TTC549 (cell line): ENCODE measurements at regions not wholly inside any gene's neighbourhood (a gene's known extent, or its start where the extent isn't known, plus 50 kb on each side); places are given as distances from the start of the nearest gene placed in this dataset.

ENCODE experiments used
- FAIRE-seq: peaks from 2 replicates; lab custom pipeline; 2012; peaks lifted over from hg19 to GRCh38; lab: Jason Lieb, UNC

DNA sequence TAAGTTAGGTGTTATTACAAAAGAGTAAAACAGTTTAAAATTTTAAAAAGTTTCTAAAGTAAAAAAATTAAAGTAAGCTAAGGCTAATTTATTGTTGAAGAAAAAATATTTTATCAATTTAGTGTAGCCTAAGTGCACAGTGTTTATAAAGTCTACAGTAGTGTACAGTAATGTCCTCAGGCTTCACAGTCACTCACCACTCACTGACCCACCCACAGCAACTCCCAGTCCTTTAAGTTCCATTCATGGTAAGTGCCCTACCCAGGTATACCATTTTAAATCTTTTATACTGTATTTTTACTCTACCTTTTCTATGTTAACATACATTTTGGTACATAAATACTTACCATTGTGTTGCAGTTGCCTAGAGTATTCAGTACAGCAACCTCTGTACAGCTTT, 120.3 kb upstream of the DKK2 start:
- FAIRE-seq = peak; percentile 32

DNA sequence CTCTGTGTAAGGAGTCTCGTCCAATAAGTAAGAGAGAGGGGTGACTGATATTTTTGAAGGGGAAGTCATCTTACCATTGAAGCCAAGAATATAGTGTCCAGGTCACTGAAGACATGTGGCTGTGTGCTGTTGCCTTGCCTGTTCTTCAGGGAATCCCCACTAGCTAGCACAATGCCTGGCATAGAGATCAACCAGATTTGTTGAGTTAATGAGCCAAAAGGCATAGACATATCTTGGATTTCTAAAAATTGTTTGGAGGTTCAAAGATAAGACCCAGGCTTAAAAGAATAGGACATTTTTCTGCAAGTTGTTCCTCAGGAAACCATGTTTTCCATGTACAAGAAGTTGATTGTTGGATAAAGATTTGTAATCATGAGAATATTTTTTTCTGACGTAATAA, 119.3 kb upstream of the DKK2 start:
- no peak for FAIRE-seq

DNA sequence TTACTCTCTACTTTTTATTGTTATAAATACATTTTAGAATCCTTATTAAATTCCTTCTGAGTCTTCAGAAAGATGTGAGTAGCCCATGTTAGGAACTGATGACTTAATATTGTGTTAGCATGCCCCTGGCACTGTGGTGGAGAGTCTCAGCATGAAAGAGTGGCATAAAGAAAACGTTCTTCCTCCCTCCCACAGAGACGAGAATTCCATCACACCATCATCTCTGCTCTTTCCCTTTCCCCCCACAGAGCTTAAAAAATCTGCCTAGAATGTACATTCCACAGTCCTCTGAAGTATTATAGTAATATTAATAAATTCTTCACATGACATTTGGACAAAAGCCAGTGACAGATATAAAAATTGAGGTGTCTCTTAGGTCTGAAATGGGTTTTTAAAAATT, 117.8 kb upstream of the DKK2 start:
- FAIRE-seq = no peak

DNA sequence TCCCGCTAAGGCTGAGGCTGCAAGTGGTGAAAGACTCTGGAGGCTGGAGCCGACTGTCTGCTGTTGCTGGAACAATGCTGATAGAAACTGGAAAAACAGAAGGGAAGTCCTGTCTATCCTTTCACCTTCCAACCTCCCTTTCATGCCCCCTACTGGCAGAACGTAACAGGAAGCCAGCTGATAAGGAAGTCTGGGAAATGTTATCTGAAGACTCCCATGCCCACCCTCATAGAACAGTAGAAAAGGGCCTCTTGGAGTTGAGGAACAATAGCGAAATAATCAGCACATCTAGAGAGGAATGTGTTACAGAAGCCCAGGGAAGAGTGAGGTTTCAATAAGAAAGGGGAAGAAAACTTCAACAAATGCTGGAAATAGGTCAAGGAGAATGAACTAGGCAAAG, 117.1 kb upstream of the DKK2 start:
- FAIRE-seq = no peak

DNA sequence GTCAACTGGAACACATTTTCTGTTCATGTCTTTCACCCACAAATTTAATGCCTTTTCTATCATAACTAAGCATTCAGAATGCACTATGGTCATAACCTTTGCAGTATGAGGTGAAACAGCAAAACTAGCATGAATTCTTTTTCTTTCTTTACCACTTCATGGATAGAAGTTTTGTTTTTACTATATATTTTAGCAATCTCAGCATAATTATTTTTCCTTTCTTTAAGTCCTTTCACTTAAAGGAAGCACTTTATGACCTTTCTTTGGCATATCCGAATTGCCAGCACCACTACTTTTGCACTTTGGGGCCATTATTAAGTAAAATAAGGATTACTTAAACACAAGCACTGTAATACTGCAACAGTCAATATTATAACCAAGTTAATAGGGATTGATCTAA, 115.1 kb upstream of the DKK2 start:
- no peak for FAIRE-seq

DNA sequence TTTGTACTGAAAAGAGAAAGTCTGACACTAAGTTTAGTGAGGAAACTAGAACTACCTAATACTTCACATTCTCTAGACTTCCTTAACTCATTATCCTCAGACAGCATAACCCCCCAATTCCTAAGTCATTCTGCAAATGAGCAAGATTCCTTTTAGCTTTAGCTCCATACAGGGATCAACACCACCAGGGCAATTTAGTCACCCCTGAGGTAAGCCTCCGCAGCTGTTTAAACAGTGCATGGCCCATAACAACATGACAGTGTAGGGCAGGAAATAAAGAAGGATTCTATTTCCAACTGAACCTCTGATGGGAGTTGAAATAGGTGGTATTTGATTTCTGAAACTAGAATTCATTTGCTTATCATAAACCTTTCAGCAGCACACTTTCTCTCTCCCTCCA, 112.8 kb upstream of the DKK2 start:
- FAIRE-seq = no peak

DNA sequence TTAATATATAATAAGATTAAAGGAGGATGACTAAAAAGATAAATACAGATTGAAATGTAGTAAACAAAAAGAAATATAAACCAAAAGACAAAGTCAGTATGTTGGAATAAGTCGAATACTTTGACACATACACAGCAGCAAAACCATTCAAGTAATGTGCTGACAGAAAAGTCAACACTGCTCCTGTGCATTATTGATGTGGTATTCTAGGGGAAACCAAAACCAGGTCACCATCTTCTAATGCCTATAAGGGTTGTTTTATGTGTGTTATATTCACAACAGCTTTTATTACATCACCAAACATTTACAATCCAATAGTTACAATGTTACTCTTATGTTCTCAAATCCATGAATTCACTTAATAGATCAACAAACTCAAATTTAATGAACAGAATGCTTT, 111.8 kb upstream of the DKK2 start:
- FAIRE-seq = no peak

DNA sequence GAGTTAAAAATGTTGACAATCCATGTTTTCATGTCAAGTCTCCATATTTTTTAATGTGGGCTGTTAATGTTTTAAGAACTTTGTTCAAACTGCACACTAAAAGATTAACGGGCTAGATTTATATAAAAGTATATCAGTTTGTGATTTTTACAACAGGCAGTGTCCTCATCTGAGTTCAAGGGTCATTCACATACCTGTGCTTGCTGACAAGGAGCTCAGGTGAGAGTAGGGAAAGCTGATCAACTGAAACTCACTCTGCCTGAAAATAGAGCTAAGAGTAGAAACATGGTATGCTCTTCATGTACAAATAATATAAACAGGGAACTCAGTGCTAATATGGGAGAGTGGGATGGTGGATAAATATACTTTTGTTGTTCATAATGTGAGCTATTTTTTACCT, 102.3 kb upstream of the DKK2 start:
- FAIRE-seq = no peak

DNA sequence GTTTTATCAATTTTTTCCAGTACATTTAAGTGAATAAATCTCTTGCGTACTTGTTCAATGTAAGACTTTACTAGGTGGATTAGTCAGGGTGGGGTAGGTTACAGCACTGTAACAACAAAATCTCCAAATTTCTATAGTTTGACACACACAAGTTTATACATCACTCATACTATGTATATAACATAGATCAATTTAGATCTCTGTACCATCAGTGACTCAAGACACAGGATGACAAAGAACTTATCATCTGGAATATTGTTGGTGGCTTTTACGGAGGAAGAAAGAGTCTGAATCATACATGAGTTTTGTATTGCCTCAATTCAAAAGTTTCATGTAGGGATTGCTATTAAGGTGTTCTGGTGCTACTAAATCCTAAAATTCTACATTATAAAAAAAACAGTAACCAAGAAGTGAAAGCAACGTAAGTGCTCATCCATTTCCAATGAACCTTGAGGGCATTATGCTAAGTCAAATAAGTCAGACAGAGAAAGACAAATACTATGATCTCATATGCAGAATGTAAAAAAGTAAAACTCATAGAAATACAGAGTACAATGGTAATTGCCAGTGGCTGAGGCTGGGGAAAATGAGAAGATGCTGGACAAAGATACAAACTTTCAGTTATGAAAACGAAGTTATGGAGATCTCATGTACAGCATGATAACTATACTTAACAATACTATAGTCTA, 98.0 kb upstream of the DKK2 start:
- no peak for FAIRE-seq

DNA sequence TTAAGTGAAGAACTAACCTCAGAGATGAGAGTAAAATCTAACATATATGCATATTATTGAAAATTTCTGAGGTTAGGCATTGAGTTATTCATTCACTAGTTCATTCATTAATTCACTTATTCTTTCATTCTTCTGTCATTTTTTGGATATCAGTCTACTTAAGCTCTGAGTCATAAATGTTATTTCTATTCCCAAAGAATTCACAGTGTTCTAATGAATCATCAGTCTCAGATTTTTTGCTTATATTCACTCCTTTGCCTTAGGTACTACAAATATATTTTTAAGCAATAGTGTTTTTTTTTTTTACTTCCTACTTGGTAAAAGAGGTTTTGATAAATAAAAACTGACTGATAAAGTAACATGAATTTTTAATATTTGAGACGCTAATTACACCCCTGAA, 95.2 kb upstream of the DKK2 start:
- FAIRE-seq = no peak

DNA sequence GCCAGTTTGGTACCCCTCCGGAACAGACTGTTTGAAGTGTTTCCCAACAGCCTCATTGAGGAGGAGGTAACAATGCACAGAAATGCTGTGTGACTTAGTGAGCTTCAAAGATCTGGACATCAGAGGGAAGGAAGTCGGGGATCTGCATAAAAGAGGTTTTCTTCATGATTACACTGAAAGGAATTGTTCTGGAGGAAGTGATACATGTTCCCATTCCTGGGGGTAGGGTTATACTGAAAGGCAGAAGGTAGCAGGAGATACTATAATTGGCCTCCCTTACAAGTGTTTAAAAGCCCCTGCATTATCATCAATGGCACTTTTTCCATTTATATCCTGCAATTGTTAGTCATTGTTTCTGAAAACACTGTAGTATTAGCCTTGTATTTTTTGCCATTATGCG, 94.0 kb upstream of the DKK2 start:
- no peak for FAIRE-seq

DNA sequence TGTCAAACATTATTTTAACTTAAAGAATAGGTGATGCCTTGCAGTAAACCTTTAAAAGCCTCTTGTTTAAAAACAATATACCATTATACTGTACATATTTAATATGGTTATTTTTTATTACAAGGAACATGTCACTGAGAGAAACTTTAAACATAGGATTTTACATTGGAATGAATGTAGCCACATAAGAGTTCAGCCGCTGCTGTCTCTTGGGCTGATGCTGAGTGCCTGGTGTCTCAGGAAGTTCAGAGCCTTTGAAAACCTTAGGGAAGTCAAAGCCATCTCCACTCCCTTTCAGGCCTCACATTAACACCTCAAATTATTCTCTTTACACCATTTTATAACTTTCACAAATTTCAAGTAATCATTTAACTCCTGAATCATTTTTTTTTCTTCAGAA, 93.5 kb upstream of the DKK2 start:
- no peak for FAIRE-seq

DNA sequence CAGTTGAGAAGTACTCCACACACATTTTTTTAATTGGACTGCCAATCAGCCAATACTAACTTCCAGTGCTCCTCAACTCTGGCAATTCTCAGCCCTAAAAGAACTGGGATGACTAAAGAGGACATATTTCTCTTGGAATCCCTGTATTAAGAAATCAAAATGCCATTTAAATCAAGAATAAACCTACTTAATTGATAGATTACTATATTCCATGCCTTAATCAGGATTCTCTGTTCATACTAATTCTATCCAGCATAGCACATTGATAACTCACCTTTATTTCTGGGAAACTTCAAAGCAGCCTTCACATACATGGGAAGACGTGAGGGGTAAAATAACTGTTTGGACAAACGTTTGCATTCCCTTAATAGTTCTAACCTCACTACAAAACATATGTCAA, 93.0 kb upstream of the DKK2 start:
- no peak for FAIRE-seq

DNA sequence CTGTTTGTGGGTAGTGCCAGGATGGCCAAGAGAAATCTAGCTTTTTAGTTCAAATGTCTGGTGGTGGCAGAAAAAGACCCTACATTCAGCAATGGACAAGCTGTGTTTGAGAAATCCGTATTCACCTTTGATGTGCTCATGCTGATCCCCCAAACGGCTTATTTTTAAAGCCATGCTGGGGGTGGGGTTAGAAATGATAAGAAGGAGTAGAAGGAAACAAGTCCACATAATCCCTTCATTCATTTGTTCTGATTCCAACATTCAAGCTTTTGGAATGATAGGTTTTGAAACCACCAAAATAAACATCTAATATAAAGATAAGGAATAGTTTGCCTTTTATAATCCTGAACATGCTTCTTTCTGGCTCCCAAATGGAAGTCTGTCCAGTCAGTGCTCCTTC, 92.0 kb upstream of the DKK2 start:
- no peak for FAIRE-seq

DNA sequence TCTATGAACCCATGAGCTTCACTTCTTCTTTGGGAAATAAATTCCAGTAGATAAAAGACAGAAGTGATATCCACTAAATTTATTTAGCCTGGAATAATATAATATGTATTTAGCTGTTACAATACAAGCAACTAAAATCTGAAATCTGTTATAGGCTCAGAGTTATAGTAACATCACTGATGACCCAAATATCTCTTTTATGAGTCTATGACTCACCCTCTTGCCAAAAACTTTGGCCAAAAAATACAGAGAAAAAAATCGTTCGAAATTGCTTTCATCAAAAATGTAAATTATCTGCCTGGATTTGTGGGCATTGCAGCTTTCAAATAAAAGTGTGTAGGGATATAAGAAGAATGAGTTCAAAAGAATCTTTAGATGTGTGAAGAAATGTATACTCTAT, 89.4 kb upstream of the DKK2 start:
- FAIRE-seq = no peak

DNA sequence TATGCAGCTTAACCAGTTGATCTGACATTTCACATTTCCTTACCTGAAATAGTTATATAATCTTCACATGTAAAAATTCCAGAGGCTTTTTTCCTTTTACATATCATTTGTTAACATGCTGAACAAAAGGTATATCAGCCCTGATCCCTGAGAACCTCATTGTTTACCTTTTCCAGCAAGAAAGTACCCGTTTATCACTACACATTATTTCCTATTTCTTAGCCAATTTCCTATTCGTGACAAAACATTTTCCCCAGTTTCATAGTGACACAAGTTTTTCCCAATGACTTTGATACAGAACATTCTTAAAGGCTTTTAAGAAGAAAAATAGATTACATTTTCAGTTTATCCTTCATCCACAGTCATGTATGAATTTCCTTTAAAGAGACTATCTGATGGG, 86.6 kb upstream of the DKK2 start:
- FAIRE-seq = no peak

DNA sequence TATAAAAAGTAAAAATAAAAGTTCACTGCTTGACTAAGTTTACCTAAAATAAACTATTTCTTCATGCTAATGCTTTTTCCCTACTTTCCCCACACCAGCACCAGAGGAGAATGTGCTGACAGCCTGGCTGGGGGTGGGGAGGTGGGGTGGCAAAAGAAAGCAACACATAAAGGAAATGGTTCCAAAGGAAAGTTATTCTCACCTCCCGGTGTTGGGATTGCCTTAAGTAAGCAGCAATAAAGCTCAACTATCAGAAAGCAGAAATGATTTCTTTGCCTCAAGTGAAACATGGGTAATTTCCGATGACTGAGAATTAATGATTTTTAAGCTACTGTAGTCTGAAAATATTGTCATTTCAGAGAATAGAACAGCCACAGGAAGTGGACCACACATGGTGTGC, 84.5 kb upstream of the DKK2 start:
- no peak for FAIRE-seq

DNA sequence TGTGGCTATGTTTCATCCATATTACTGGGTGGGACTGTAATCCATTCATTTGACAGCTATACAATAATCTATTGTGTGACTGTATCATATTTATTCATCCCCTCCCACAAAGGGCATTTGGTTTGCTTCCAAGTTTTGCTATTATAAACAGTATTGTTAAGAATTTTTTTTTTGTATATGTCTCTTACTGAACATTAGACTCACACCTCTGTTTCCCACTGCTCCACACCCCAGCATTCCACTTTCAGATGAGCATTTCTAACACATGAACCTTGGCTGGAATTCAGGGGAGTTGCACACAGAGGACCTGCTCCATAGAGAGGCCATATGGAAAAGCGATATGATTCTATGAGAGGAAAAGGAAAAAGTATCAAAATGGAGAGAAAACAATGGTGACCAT, 81.6 kb upstream of the DKK2 start:
- no peak for FAIRE-seq

DNA sequence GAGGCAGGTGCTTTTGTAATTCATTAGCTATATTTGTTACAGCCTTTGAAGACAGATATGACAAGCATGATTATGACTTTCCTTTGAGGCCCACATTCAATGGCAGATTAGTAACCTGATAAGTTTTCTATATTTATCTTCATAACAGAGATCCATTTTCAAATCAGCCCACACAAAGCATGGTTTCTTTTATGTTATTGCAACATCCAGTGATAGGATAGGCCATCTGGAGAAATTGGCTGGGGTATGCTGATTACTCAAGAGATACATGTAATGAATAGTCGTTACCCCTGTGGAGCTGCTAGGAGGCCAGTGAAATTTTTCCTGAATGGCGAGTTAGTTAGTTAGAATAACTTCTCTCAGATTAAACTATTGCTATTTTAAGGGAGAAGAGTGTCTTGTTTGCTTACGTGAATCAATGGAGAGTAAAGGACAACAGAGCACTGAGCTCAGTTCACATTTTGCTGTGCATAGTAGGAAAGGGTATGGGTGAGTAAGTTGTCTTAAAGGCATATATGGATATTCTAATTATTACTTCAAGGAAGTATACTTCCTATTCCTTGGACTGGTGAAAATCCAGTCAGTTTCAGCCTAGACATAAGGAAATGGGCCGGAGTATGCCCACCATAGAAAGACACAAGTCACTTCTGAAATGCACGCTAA, 79.2 kb upstream of the DKK2 start:
- FAIRE-seq = no peak

DNA sequence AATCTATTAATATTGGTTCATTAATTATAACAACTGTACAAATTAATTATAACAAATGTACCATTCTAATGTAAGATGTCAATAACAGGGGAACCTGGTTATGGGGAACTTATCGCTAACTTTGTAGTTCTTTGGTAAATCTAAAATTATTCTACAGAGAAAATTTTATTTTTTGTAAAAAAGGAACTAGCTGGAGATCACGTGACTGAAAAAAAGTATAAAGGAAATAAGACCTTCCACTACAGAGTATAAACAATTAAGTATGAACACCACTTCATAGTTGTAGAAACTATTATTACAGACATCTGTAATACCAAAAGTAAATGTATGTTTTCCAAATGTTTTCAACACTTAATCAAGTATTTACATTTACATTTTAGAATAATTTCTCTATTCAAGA, 77.9 kb upstream of the DKK2 start:
- no peak for FAIRE-seq

DNA sequence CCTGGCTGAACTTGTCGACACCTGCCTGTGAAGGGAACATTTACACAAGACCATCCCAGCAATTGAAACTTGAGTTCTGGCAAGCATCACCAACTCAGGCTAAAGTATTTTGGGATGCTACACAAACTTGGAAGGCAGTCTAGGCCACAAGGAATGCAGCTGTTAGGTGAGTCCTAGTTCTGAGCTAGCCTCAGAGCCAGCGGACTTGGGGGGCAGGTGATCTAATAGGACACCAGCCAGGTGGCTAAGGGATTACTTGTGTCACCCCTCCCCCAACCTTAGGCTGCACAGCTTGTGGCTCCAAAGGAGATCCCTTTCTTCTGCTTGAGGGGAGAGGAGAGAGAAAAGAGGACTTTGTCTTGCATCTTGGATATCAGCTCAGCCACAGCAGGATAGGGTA, 62.3 kb upstream of the DKK2 start:
- no peak for FAIRE-seq

DNA sequence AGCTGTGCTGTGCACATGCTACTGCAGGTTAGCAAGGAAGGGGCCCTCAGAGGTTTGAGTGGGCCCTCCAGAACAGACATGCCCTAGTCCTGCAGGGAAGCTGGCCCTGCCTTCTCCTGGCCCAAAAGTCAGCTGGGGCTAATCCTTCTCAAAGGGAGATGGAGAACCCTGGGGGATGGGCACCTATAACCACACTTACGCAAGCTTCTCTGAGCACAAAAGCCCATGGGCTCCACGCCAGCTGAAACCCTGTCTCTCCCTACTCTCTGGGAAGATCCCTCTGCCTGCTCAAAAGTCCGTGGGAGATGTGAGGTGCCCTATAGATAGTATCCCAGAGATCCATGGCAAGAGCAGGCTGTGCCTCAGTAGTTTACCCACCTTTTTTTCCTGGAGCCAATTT, 58.9 kb upstream of the DKK2 start:
- FAIRE-seq = no peak

DNA sequence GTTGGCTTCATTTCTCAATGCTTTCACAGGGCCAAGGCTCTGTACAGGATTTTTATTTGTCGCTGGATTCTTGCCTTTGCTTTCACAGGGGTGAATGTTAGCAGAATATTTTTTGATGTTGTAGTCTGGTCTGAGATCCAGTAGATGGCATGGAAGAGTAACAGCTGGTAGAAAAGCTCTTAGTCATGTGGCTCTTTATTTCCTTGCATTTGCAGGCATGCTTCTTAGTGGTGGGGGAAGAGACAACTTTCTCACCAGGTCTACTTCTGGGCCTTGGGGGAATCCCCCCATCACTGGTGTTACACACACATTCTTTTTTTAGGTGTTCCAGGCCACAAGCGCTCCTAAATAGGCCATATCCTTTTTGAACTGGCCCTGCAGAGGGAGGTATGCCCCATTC, 58.2 kb upstream of the DKK2 start:
- no peak for FAIRE-seq
